IMR-90 (cell line): ENCODE measurements at regions not wholly inside any gene's neighbourhood (a gene's known extent, or its start where the extent isn't known, plus 50 kb on each side); places are given as distances from the start of the nearest gene placed in this dataset.

Experiments
- ATAC-seq: fragments of 200-7000 bp; cut with Tn5 transposase; 2 replicates; pipeline ENCODE4 v1.9.1; 2020; ENCODE audit warnings: low read depth, mild to moderate bottlenecking, moderate library complexity
- BruUV-seq: library from RNA; stranded (reverse); fragments of 400-500 nt; replicated peaks from 2 replicates; lab custom pipeline; 2021; lab: Mats Ljungman, UMichigan
- CTCF ChIA-PET: fragments of 300-600 bp; formaldehyde crosslinking; extraction: SDS; loops from one replicate; lab custom pipeline; 2021; ENCODE audit warnings: antibody characterized with exemption; lab: Yijun Ruan, JAX
- POLR2A ChIA-PET: fragments of 300-600 bp; sonication (Branson Sonifier 250); formaldehyde crosslinking; loops from one replicate; lab custom pipeline; 2022; ENCODE audit warnings: antibody characterized with exemption; ENCODE audit not compliant: unreplicated experiment; lab: Charles Lee
- DNase-seq: peaks from one replicate; pipeline ENCODE4 v3.0.0; 2013
- H2AFZ ChIP-seq: replicated peaks from 2 replicates; pipeline ENCODE3; 2013; ENCODE audit warnings: low read length, mild to moderate bottlenecking; ENCODE audit not compliant: poor library complexity
- H2AK5ac ChIP-seq: 2 replicates; pipeline ENCODE4 v1.6.1; 2013; ENCODE audit warnings: low read depth, low read length, inconsistent platforms
- H2AK9ac ChIP-seq: replicated peaks from 2 replicates; pipeline ENCODE3; 2013; ENCODE audit warnings: mild to moderate bottlenecking, low read depth, low read length, moderate library complexity; ENCODE audit not compliant: poor library complexity
- H2BK120ac ChIP-seq: 2 replicates; pipeline ENCODE4 v1.6.1; 2013; ENCODE audit warnings: low read depth, low read length, inconsistent platforms
- H2BK15ac ChIP-seq: 3 replicates; pipeline ENCODE4 v1.6.1; 2013; ENCODE audit warnings: low read depth, low read length, inconsistent platforms
- H2BK20ac ChIP-seq: 2 replicates; pipeline ENCODE4 v1.6.1; 2013; ENCODE audit warnings: low read depth, mild to moderate bottlenecking, inconsistent platforms, low read length, moderate library complexity
- H2BK5ac ChIP-seq: 2 replicates; pipeline ENCODE4 v1.6.1; 2013; ENCODE audit warnings: mild to moderate bottlenecking, low read depth, low read length, inconsistent platforms; ENCODE audit not compliant: poor library complexity, severe bottlenecking
- H3K14ac ChIP-seq: replicated peaks from 2 replicates; pipeline ENCODE4 v1.6.1; 2013; ENCODE audit warnings: low read depth, low read length, inconsistent platforms
- H3K18ac ChIP-seq: 2 replicates; pipeline ENCODE4 v1.6.1; 2013; ENCODE audit warnings: low read depth, low read length, control low read depth
- H3K23ac ChIP-seq: 2 replicates; pipeline ENCODE4 v1.6.1; 2013; ENCODE audit warnings: low read depth, low read length, inconsistent platforms
- H3K27ac ChIP-seq: 2 replicates; pipeline ENCODE4 v1.5.1; 2013; ENCODE audit warnings: mild to moderate bottlenecking, control low read depth, low read length; ENCODE audit not compliant: insufficient read depth
- H3K27me3 ChIP-seq: 2 replicates; pipeline ENCODE4 v1.6.1; 2013; ENCODE audit warnings: low read length; ENCODE audit not compliant: control insufficient read depth, insufficient read depth
- H3K36me3 ChIP-seq: 2 replicates; pipeline ENCODE4 v1.6.1; 2013; ENCODE audit warnings: low read length, mixed read lengths; ENCODE audit not compliant: control insufficient read depth, insufficient read depth
- H3K4ac ChIP-seq: 2 replicates; pipeline ENCODE4 v1.6.1; 2013; ENCODE audit warnings: low read depth, low read length, inconsistent platforms
- H3K4me1 ChIP-seq: 2 replicates; pipeline ENCODE4 v1.6.1; 2013; ENCODE audit warnings: low read length, mixed read lengths; ENCODE audit not compliant: control insufficient read depth, insufficient read depth
- H3K4me2 ChIP-seq: 2 replicates; pipeline ENCODE4 v1.6.1; 2013; ENCODE audit warnings: low read depth, mild to moderate bottlenecking, control low read depth, low read length, moderate library complexity
- H3K4me3 ChIP-seq: 2 replicates; pipeline ENCODE4 v1.5.1; 2013; ENCODE audit warnings: low read depth, mild to moderate bottlenecking, control low read depth, low read length, moderate library complexity; ENCODE audit not compliant: insufficient read depth
- H3K56ac ChIP-seq: 2 replicates; pipeline ENCODE4 v1.6.1; 2013; ENCODE audit warnings: low read length, inconsistent platforms; ENCODE audit not compliant: insufficient read depth; ENCODE audit errors: extremely low read depth
- H3K79me1 ChIP-seq, 2 experiments: 2 replicates each; pipeline ENCODE4 v1.6.1; 2013; ENCODE audit warnings: low read length in 2 of 2, inconsistent platforms in 1 of 2, low read depth in 1 of 2
- H3K9ac ChIP-seq: 2 replicates; pipeline ENCODE4 v1.6.1; 2013; ENCODE audit warnings: low read depth, low read length, control low read depth
- H3K9me1 ChIP-seq: 2 replicates; pipeline ENCODE4 v1.6.1; 2013; ENCODE audit warnings: low read length, inconsistent platforms; ENCODE audit not compliant: insufficient read depth
- H3K9me3 ChIP-seq: 2 replicates; pipeline ENCODE4 v1.6.1; 2013; ENCODE audit warnings: low read length; ENCODE audit not compliant: control insufficient read depth, insufficient read depth
- H4K20me1 ChIP-seq: 2 replicates; pipeline ENCODE4 v1.6.1; 2013; ENCODE audit warnings: low read length, inconsistent platforms; ENCODE audit not compliant: insufficient read depth
- H4K5ac ChIP-seq: 2 replicates; pipeline ENCODE4 v1.6.1; 2013; ENCODE audit warnings: mild to moderate bottlenecking, low read depth, low read length, control low read depth
- H4K8ac ChIP-seq, 2 experiments: 2 replicates each; pipeline ENCODE4 v1.6.1; 2013; ENCODE audit warnings: low read depth in 2 of 2, low read length in 2 of 2, control low read depth in 1 of 2, inconsistent platforms in 1 of 2
- H4K91ac ChIP-seq: 2 replicates; pipeline ENCODE4 v1.6.1; 2013; ENCODE audit warnings: low read depth, low read length, inconsistent platforms; ENCODE audit not compliant: insufficient read depth
- BHLHE40 ChIP-seq: fragments of 150-350 bp; IDR thresholded peaks from 2 replicates; pipeline ENCODE4 v1.6.1; 2016; ENCODE audit warnings: mild to moderate bottlenecking, low read depth, low read length
- CEBPB ChIP-seq: IDR thresholded peaks from 2 replicates; pipeline ENCODE4 v1.6.1; 2012; ENCODE audit warnings: low read depth, low read length, improper control_type of control experiment
- FOS ChIP-seq: fragments of 150-350 bp; IDR thresholded peaks from 2 replicates; pipeline ENCODE4 v1.6.1; 2016; ENCODE audit warnings: low read depth, low read length
- MAFK ChIP-seq: IDR thresholded peaks from 2 replicates; pipeline ENCODE4 v1.6.1; 2012; ENCODE audit warnings: low read depth, low read length, improper control_type of control experiment
- MAZ ChIP-seq: IDR thresholded peaks from 2 replicates; pipeline ENCODE4 v1.6.1; 2012; ENCODE audit warnings: low read depth, mild to moderate bottlenecking, low read length, improper control_type of control experiment, moderate library complexity, borderline replicate concordance
- MXI1 ChIP-seq: IDR thresholded peaks from 2 replicates; pipeline ENCODE4 v1.6.1; 2012; ENCODE audit warnings: low read depth, mild to moderate bottlenecking, low read length, moderate library complexity, borderline replicate concordance
- RAD21 ChIP-seq: IDR thresholded peaks from 2 replicates; pipeline ENCODE4 v1.6.1; 2012; ENCODE audit warnings: low read length, improper control_type of control experiment
- WGBS, 2 experiments: methylation state at CpG; one replicate each; pipeline versions ENCODE4 v1.1.5 to v1.1.7; 2013; ENCODE audit warnings: missing lambda C conversion rate in 2 of 2; ENCODE audit not compliant: insufficient read length in 1 of 2; ENCODE audit errors: extremely low coverage in 2 of 2; 5-methylcytosine and 5-hydroxymethylcytosine counted together
- dilution Hi-C: fragments of 300-500 bp; cut with HindIII; formaldehyde crosslinking; loops from one replicate; pipeline ENCODE4 v1.14.3; 2018; ENCODE audit warnings: low sequenced_read_pairs; ENCODE audit not compliant: unreplicated experiment
- in situ Hi-C: fragments of 300-500 bp; cut with MboI; formaldehyde crosslinking; loops from 3 replicates; pipeline ENCODE4 v1.14.3; 2019; ENCODE audit warnings: low sequenced_read_pairs, inconsistent platforms, mixed read lengths
- intact Hi-C: fragments of 100-400 bp; cut with micrococcal nuclease; formaldehyde crosslinking; loops from 2 replicates; pipeline ENCODE4 v1.10.0; 2022

DNA sequence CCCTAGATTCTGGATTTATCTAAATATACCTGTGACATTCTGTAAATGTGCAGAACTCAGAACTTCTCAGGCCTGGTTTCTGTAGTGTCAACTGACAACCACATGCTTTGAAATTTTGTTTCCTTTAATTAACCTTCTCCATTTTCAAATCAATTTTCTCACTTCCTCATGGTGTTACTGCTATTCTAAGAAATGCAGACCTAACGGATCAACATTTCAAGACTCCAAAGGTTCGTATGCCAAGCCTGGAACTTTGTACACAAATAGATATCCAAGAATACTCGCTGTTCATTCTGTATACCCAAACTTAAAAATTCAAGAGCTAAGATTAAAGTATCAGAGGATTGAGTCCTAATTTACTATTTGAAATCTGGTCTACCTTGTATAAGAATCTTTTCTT lies 88.1 kb downstream of the SLC24A2 start:
- Histone ChIP-seq H3K9ac (no peak overlapping the region), H3K79me1 (no peaks in the 10 kb centered on the region), H2BK5ac (no peak overlapping the region), H3K27me3 (no peaks in the 10 kb centered on the region), H3K23ac (no peak overlapping the region), H3K18ac (no peak overlapping the region), H2AFZ (no peak overlapping the region), H3K4me3 (no peak overlapping the region), H3K9me3 (no peaks in the 10 kb centered on the region), H2AK9ac (no peak overlapping the region), H4K20me1 (no peaks in the 10 kb centered on the region), H2BK120ac (no peak overlapping the region), H3K36me3 (no peaks in the 10 kb centered on the region), H2BK20ac (no peak overlapping the region), H4K8ac (no peak overlapping the region), H3K14ac (no peak overlapping the region), H3K4me2 (no peak overlapping the region), H4K91ac (no peak overlapping the region), H2BK15ac (no peak overlapping the region), H3K4ac (no peak overlapping the region), H3K56ac (no peak overlapping the region), H3K4me1 (no peaks in the 10 kb centered on the region), H3K9me1 (no peaks in the 10 kb centered on the region), H3K27ac (no peak overlapping the region), H4K5ac (no peak overlapping the region), H2AK5ac (no peak overlapping the region)
- intact Hi-C loops: no loop called here
- no CpG with 5 or more reads among the region's 3 CpGs for WGBS, 2 experiments
- ATAC-seq (no peak), DNase-seq (no peak)
- dilution Hi-C loops: no loop called here
- ChIA-PET POLR2A (no interaction called here), CTCF (no interaction called here)
- no TSS peak for BruUV-seq
- no peak for TF ChIP-seq BHLHE40
- TF ChIP-seq FOS: no peak
- TF ChIP-seq CEBPB: no peak
- no peak for TF ChIP-seq RAD21
- no peak for TF ChIP-seq MXI1
- no peak for TF ChIP-seq MAZ
- TF ChIP-seq MAFK: no peak
- in situ Hi-C loops: no loop called here
